SKM-1 (cell line): ENCODE measurements at regions not wholly inside any gene's neighbourhood (a gene's known extent, or its start where the extent isn't known, plus 50 kb on each side); places are given as distances from the start of the nearest gene placed in this dataset.

Experiments
- DNase-seq: peaks from one replicate; lab custom pipeline; 2025; ENCODE audit not compliant: unreplicated experiment; lab: John Stamatoyannopoulos, UW

GRCh38 chr16:85989863-85990643, 91.1 kb downstream of the IRF8 start:
- no peak for DNase-seq

- no peak for DNase-seq
Measured at GRCh38 chr16:85990861-85991301, 91.9 kb downstream of the IRF8 start.

- DNase-seq: no peak
Measured at GRCh38 chr16:85991425-85991824, 92.5 kb downstream of the IRF8 start.

DNA sequence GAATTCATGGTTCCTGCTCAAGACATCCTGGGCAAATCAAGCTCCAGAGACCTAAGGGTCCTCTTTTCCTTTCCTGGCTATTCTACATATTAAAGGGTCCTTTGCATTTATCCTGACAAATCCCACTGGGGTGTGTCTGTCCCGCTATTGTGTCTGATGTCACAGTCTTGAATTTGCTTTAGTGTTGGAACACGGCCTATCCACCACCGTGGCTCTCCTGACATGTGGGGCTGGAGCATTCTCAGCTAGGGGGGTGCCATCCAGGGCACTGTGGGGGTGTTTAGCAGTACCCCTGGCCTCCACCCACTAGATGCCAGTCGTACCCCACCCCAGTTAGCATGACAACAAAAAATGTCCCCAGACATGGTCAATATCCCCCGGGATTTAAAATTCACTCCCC, 92.9 kb downstream of the IRF8 start:
- DNase-seq: no peak

- DNase-seq: no peak
Measured at GRCh38 chr16:85992359-85992758, 93.4 kb downstream of the IRF8 start.

DNA sequence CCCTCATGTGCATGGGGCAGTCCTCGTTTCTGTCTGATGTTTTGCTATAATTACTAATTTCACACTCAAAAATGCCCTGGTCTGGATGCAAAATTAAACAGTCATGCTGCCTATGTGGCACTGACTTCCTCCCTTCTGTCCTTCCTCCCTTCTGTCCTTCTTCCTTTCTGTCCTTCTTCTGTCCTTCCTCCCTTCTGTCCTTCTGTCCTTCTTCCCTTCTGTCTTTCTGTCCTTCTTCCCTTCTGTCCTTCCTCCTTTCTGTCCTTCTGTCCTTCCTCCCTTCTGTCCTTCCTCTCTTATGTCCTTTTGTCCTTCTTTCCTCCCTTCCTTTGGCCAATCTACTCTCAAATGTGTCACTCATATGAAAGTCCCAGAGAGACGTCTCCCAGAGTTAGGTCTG, 93.8 kb downstream of the IRF8 start:
- no peak for DNase-seq

GRCh38 chr16:85994492-85995490, 95.8 kb downstream of the IRF8 start:
- DNase-seq: no peak

DNA sequence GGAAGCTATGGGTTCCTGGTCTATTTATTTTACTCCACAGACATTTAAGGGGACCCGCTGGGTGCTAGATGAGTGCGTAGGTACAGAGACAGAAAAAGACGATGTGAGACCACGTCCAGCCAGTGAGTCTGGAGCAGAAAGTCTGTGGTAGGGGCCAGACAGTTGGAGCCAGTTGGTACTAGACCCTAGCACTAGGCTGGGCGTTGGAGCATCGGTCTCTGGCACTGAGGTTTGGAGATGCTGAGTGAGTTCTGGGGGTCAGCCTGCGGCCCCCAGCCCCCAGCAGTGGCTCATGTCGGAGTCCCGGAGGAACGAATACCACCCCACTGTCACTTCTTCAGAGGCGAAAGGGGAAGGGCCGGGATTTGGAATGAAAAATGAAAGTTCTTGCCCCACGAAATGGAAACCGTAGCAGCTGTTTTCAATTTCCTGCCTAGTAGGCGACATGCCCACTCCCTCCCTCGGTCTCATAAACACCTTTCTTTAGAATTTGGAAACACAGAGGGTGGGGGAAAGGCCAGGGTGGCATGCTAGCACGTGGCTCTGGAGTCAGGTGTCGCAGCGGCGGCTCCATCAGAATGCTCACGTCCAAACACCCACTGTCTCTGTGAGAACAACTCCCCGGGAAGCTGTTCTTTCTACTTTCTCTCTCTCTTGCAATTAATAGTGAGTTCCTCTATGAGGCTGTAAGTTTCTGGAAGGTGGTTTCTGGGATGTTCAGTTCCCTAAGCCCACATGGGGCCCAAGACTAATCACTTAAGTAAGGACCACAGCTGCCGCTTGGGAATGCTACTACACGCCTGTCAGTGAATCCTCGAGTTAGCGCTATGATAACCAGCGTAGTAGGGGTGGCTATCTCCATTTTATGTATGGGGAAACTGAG, 96.8 kb downstream of the IRF8 start:
- no peak for DNase-seq

GRCh38 chr16:85996843-85997242, 97.9 kb downstream of the IRF8 start:
- DNase-seq: no peak

- no peak for DNase-seq
Measured at GRCh38 chr16:85998171-85998867, 99.4 kb downstream of the IRF8 start.

GRCh38 chr16:85998868-85999729, 100.1 kb downstream of the IRF8 start:
- DNase-seq: no peak

DNA sequence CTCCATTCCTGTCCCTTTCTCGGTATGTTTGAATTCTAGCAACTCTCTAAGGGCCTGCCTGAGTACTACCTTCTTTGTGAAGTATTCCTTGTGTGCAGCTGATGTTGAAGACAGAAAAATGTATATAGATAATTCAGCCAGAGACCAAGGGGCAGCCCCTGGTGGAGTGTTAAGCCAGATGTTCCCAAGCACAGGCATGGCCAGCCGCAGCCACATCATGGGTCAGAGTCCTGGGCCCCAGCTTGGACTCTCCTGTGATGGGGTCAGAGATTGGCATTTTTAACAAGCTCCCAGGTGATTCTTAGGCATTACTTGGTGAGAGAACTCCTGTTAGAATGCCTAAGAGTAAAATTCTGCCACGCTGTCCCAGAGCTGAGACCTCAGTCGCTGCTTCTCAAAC, 100.8 kb downstream of the IRF8 start:
- no peak for DNase-seq

DNA sequence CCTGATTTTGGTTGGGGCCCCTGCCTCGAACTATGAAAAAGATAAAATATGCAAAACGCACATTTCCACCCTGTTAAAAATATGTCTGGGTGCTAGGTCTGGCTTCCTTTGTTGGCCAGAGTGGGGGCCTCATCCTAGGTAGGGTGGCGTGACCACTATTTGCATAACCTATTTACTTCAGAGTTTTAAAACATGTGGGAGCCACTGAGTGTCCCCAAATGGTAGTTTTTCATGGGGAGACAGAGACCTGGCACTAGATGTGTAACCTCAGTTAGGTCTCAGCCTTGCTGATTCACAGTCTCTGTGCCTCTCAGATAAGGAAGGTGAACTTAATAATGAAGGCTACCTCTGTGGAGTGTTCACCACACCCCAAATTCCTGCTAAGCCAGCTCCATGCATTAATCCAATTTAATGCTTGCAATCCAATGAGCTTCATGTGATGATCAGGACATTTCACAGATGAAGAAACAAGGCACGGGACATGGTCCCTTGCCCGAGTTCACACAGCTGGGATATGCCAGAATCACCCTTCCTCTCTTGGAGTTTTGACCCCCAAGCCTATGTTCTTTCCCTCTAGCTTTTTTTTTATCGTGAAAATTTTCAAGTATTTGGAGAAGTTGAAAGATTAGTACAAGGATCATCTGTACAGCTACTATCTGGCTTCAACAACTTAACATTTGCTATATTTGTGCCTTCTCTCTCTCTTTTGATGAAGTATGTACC, 103.4 kb downstream of the IRF8 start:
- DNase-seq: no peak

- no peak for DNase-seq
Measured at GRCh38 chr16:86007524-86007923, 108.6 kb downstream of the IRF8 start.

- DNase-seq: no peak
Measured at GRCh38 chr16:86010680-86011141, 111.7 kb downstream of the IRF8 start.

GRCh38 chr16:86011532-86011931, 112.6 kb downstream of the IRF8 start:
- DNase-seq: no peak

GRCh38 chr16:86012221-86012620, 113.3 kb downstream of the IRF8 start:
- no peak for DNase-seq

GRCh38 chr16:86013867-86014266, 114.9 kb downstream of the IRF8 start:
- no peak for DNase-seq

- DNase-seq: no peak
Measured at GRCh38 chr16:86015606-86016005, 116.6 kb downstream of the IRF8 start.
